T-helper 2 cell treated with Interferon-gamma antibody and Interleukin-4, amounts not matched to agents 5 μg/mL and 100 μg/mL, for 36 hours (primary cell): ENCODE measurements at regions not wholly inside any gene's neighbourhood (a gene's known extent, or its start where the extent isn't known, plus 50 kb on each side); places are given as distances from the start of the nearest gene placed in this dataset.
"Not testable (repeated sequence)": the region's sequence is repeated elsewhere in the genome, so short reads cannot be mapped to it uniquely, and the experiment has no call there.

Experiments used
- DNase-seq: peaks from one replicate; pipeline ENCODE4 v3.0.0; 2021; ENCODE audit warnings: low spot score
- H3K27ac Mint-ChIP-seq: one replicate; pipeline ENCODE4 v1.8.0; 2021; ENCODE audit warnings: mild to moderate bottlenecking, mixed read lengths
- H3K27me3 Mint-ChIP-seq: one replicate; pipeline ENCODE4 v1.8.0; 2021; ENCODE audit warnings: low read depth, mixed read lengths
- H3K36me3 Mint-ChIP-seq: one replicate; pipeline ENCODE4 v1.8.0; 2021; ENCODE audit warnings: low read depth, mixed read lengths
- H3K4me1 Mint-ChIP-seq: one replicate; pipeline ENCODE4 v1.8.0; 2021; ENCODE audit warnings: low read depth, mixed read lengths
- H3K4me3 Mint-ChIP-seq: one replicate; pipeline ENCODE4 v1.8.0; 2022; ENCODE audit warnings: mild to moderate bottlenecking, moderate library complexity, mixed read lengths
- H3K9me3 Mint-ChIP-seq: one replicate; pipeline ENCODE4 v1.8.0; 2021; ENCODE audit warnings: mixed read lengths

- not testable (repeated sequence) for H3K36me3 Mint-ChIP-seq, H3K27me3 Mint-ChIP-seq, H3K9me3 Mint-ChIP-seq, H3K4me1 Mint-ChIP-seq, H3K27ac Mint-ChIP-seq, DNase-seq, H3K4me3 Mint-ChIP-seq
Observed at GRCh38 chr3:195999176-195999575, 82.7 kb downstream of the TFRC start.

GRCh38 chr3:195996314-195996713, 85.6 kb downstream of the TFRC start:
- not testable (repeated sequence) for H3K4me1 Mint-ChIP-seq, DNase-seq, H3K27me3 Mint-ChIP-seq, H3K9me3 Mint-ChIP-seq, H3K36me3 Mint-ChIP-seq, H3K4me3 Mint-ChIP-seq, H3K27ac Mint-ChIP-seq

DNA sequence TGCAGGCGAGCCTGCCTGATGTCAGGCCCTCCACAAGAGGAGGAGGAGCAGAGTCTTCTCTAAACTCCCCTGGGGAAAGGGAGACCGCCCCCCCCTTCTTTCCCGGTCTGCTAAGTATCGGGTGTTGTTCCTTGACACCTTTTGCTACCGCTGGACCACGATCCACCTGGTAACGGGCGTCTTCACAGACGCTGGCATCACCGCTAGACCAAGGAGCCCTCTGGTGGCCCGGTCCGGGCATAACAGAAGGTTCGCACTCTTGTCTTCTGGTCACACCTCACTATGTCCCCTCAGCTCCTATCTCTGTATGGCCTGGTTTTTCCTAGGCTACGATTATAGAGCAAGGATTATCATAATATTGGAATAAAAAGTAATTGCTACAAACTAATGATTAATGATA, 86.0 kb upstream of the TNK2 start:
- not testable (repeated sequence) for H3K4me1 Mint-ChIP-seq, H3K27ac Mint-ChIP-seq, H3K9me3 Mint-ChIP-seq, H3K27me3 Mint-ChIP-seq, H3K36me3 Mint-ChIP-seq, H3K4me3 Mint-ChIP-seq
- peak; percentile 49 for DNase-seq

- not testable (repeated sequence) for H3K27ac Mint-ChIP-seq, H3K4me3 Mint-ChIP-seq, H3K27me3 Mint-ChIP-seq, DNase-seq, H3K9me3 Mint-ChIP-seq, H3K4me1 Mint-ChIP-seq, H3K36me3 Mint-ChIP-seq
Observed at GRCh38 chr3:195993671-195994070, 85.3 kb upstream of the TNK2 start.

DNA sequence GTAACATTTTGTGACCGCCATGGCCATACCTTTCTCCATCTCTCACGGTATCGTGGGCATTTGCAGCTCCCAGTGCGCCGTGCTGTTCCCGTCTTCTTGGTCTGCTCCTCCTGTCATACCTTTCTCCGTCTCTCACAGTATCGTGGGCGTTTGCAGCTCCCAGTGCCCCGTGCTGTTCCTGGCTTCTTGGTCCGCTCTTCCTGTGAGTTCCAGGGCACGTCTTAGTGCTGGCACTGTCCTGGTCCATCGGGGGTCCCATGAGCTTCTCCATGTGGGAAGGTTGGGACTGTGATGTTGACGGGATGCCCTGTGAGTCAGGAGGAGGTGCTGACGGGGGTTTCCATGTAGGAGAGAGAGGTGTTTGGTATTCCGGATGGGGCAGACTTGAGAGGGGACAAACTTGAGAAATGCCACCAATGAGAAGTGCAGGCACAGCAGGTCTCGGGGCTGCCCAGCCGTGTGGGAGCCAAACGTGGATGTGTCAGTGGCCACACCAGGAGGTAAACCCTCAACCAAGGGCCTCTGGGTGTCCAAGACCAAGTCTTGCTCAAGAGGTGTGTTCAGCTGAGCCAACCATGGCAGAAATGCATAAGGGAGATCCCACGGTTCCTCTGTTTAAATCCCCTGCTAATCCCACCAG, 84.7 kb upstream of the TNK2 start:
- H3K4me3 Mint-ChIP-seq, H3K4me1 Mint-ChIP-seq, H3K9me3 Mint-ChIP-seq, H3K27me3 Mint-ChIP-seq, H3K27ac Mint-ChIP-seq, H3K36me3 Mint-ChIP-seq: not testable (repeated sequence)
- DNase-seq, result peak; percentile 3

- H3K9me3 Mint-ChIP-seq, H3K27me3 Mint-ChIP-seq, H3K4me1 Mint-ChIP-seq, H3K36me3 Mint-ChIP-seq, H3K27ac Mint-ChIP-seq: not testable (repeated sequence)
- DNase-seq, result peak; percentile 5
- peak overlapping the region; percentile 29 for H3K4me3 Mint-ChIP-seq
Observed at GRCh38 chr3:195991986-195992385, 83.6 kb upstream of the TNK2 start.

GRCh38 chr3:195991243-195991642, 82.9 kb upstream of the TNK2 start:
- peak overlapping the region; percentile 76 for H3K4me3 Mint-ChIP-seq
- not testable (repeated sequence) for H3K27me3 Mint-ChIP-seq, H3K4me1 Mint-ChIP-seq, H3K36me3 Mint-ChIP-seq, H3K9me3 Mint-ChIP-seq
- peak; percentile 5 for DNase-seq
- H3K27ac Mint-ChIP-seq, result peak overlapping the region; percentile 73

DNA sequence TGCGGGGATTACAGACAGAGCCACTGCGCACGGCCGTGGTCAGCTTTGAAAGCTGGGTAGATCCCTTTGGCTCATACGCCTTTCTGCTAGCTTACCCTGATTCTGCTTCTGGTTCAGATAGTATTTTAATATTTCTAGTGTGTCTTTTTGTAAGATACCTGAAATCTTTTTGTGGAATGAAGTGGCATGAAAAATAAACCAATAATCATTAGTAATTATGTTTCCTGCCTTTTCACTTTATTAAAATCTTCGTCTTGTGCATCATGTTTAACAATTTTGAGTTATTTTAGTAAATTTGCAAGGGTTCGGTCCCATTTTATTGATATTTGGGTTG, 82.5 kb upstream of the TNK2 start:
- not testable (repeated sequence) for DNase-seq, H3K27me3 Mint-ChIP-seq, H3K4me1 Mint-ChIP-seq, H3K9me3 Mint-ChIP-seq, H3K36me3 Mint-ChIP-seq
- Mint-ChIP-seq H3K4me3 (peak overlapping the region; percentile 76), H3K27ac (peak overlapping the region; percentile 73)

DNA sequence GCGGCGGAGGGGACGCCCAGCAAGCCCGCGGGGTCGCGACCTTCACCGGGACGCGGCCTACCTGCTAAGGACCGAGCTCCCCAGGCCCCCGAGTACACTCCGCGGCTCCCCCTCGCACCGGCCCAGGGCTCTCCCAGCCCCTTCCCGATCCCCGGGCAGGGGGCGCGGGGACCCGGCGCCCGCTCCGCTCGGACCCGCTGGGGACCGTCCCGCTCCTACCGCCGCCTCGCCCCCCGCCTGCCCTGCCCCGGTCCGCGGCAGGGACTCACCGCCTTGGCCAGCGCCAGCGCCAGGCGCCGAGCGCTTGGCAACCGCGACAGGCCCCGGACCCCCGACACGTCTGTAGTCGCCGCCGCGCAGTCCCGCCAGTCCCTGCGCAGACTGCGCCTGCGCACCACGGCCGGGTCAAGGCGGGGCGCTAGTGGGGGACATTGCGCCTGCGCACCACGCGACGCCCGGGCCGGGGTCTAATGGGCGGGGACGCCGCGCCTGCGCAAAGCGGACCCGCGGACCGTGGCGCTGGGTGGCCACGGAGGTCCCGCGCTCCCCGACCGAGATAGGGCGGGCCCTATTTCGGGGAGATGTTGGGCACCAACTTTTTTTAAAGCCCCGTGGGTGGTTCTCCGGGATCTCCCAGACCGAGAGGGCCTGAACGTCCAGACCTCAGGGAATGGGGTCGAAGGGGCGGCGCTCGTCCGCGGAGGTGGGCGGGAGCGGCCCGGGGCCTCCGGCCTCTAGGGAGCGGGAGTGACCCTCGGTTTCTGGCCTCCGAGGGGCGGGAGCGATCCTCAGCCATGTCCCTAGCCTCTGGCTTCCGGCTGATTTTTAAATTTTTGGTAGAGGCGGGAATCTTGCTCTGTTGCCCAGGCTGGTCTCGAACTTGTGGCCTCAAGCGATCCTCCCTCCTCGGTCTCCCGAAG, 81.8 kb upstream of the TNK2 start:
- H3K9me3 Mint-ChIP-seq, H3K4me1 Mint-ChIP-seq, H3K27me3 Mint-ChIP-seq, H3K36me3 Mint-ChIP-seq: not testable (repeated sequence)
- peak; percentile 97 for DNase-seq
- H3K4me3 Mint-ChIP-seq, result peak overlapping the region; percentile 76
- H3K27ac Mint-ChIP-seq, result peak overlapping the region; percentile 73

DNA sequence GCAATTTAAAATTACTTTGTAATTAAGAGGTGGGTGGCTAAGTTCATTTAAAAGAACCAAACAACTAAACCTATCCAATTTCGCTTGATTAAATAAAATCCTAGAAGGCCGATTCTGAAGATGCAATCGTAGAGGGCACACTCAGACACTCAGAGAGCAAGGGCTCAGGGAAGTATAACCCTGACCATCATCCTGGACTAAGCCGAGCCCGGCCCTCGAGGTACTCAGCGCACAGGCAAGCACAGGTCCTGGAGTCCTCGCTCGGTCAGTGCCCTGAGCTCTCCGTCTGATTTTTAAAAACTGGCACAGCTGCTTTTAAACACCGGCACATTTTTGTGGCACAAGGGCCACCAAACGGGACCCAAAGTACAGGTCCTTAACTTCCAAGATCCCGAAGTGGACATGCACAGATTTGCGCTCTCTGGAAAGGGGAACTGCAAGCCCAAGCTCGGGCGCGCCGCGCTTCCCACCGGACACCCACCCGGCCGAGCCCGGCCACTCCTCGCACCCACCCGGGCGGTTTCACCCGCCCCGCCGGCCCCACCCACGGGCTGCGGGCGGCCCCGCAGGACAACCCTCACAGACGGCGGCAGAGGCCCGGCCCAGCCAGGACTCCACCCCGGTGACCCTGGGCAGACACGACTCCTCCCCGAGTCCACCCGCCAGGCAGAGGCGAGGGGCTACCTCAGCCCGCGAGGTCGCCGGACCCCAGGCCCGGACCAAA, 81.0 kb upstream of the TNK2 start:
- not testable (repeated sequence) for H3K9me3 Mint-ChIP-seq, H3K4me1 Mint-ChIP-seq, H3K27me3 Mint-ChIP-seq, H3K36me3 Mint-ChIP-seq, H3K27ac Mint-ChIP-seq
- peak overlapping the region; percentile 57 for H3K4me3 Mint-ChIP-seq
- DNase-seq, result peak; percentile 45

DNA sequence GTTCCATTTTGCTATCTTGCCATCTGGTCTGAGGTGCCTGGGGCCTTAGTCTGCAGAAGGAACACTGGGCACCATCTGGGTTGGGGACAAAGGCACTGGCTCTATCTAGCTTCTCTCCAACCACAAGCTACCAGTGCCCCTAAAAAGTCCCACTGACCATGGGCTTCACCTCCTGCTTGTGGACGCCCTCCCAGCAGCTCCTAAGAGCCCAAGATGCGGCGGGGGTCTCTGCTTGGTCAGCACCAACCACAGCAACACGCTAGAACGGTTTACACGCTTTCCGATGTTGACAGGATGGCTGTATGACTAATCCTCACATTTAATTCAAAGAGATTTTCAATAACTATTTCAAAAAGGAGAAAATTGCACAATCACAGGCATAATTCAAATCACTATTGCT, 80.4 kb upstream of the TNK2 start:
- not testable (repeated sequence) for H3K9me3 Mint-ChIP-seq, H3K27me3 Mint-ChIP-seq, H3K27ac Mint-ChIP-seq, H3K4me1 Mint-ChIP-seq, H3K36me3 Mint-ChIP-seq
- peak overlapping the region; percentile 57 for H3K4me3 Mint-ChIP-seq
- peak; percentile 4 for DNase-seq

DNA sequence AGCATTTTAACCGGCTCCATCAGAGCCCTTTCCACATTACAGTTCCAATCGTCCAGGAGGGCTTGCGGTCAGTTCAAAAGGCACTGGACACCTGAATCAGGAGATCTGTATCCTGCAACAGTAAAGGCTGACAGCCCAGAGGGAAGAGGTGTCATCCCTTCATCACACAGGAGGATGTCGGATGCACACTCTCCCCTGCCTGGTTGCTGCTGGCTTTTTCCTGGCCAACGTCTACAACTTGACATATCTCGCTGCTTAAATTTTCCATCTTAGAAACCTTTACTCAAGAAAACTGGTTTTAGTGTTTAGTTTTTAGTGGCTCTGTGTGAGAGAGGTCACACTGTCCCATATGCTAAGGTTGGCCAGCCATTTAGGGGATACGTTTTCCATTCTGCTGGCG, 78.7 kb upstream of the TNK2 start:
- not testable (repeated sequence) for H3K36me3 Mint-ChIP-seq, H3K27ac Mint-ChIP-seq, H3K4me1 Mint-ChIP-seq, H3K4me3 Mint-ChIP-seq, H3K27me3 Mint-ChIP-seq, H3K9me3 Mint-ChIP-seq
- peak; percentile 3 for DNase-seq

DNA sequence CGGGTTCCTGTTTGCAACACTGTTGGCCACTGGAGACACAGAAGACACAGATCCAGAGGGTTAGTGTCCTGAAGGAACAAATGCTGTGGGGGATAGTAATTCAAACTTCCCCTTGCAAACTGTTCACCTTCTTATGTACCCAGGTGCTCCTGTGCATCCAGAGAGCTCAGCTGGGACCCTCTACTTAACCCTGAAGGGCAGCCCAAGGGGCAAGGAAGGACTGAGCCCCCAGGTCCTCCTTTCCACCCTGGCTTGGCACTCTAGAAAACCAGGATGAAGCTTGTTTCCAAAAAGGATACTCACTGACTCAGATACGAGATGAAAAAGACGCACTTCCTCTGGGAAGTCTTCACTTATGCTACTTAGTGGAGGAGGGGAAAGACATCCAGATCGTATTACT, 78.2 kb upstream of the TNK2 start:
- H3K27me3 Mint-ChIP-seq, H3K4me1 Mint-ChIP-seq, H3K27ac Mint-ChIP-seq, DNase-seq, H3K4me3 Mint-ChIP-seq, H3K9me3 Mint-ChIP-seq: not testable (repeated sequence)
- peaks cover 12% of the 10 kb centered on the region for H3K36me3 Mint-ChIP-seq

DNA sequence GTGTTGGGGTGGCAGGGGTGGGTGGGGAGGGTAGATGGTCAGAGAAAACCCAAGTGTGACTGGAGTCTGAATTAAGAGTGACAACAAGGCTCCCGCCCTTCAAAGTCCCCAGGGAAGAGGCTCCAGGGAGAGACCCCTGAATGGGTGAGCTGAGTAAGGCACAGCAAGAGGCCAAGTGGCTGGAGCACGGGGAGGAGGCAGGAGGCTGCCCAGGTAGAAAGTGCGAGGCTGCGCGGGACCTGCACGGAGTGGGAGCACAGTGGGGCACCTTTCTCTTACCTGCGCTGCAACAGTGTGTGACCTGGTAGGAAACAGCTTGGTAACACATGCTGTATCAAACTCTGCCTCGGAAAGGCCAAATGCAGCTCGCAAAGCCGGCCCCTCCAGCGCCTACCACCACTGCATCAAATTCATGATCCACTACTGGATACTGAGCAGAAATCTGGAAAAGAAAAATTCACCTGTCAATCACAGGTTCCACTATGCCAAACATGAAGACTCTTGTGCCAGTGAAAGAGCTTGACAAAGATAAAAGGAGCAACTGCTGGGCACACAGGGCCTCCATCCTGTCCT, 77.1 kb upstream of the TNK2 start:
- H3K9me3 Mint-ChIP-seq, DNase-seq, H3K27ac Mint-ChIP-seq, H3K27me3 Mint-ChIP-seq, H3K4me3 Mint-ChIP-seq, H3K4me1 Mint-ChIP-seq: not testable (repeated sequence)
- peaks cover 14% of the 10 kb centered on the region for H3K36me3 Mint-ChIP-seq
